NCI-H345 treated with DMSO at 0.1 percent for 48 hours (cell line): ENCODE measurements at regions not wholly inside any gene's neighbourhood (a gene's known extent, or its start where the extent isn't known, plus 50 kb on each side); places are given as distances from the start of the nearest gene placed in this dataset.

Experiments
- DNase-seq: peaks from one replicate; lab custom pipeline; 2025; ENCODE audit not compliant: unreplicated experiment; lab: John Stamatoyannopoulos, UW

DNA sequence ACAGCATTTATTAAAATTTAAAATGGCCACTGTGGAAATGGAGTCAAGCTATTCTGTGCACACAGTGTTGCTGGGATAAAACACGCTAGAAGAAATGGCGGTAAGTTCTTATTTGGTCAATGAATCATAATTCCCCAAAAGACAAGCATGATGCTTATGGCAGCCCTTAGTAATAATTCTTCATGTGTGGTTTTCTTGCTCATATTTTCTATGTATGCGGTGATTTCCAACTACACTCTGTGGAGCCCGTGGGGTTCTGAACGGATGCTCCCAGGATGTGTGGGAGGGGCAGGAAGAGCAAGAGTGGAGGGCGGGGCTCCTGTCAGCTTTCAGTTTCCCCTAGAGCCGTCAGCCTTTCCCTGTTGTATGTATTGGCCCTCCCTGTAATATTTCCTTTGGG lies 91.7 kb upstream of the RMDN2 start:
- no peak for DNase-seq

DNA sequence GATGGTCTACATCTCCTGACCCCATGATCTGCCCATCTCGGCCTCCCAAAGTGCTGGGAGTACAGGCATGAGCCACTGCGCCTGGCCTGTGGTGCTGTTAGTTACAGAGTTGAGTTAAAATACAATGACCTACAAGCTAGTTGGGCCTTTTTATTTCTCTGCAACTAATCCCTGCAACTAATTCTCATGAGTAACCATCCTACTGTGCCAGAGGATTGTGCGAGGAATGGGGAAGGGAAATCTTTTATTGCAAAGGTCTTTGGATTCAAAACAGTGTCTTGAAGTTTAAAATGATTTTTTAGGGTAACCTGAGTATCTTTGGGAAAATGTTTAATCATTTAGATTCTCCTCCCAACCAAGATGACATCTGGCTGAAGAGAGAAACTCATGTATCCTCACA lies 88.8 kb upstream of the RMDN2 start:
- DNase-seq = no peak

DNA sequence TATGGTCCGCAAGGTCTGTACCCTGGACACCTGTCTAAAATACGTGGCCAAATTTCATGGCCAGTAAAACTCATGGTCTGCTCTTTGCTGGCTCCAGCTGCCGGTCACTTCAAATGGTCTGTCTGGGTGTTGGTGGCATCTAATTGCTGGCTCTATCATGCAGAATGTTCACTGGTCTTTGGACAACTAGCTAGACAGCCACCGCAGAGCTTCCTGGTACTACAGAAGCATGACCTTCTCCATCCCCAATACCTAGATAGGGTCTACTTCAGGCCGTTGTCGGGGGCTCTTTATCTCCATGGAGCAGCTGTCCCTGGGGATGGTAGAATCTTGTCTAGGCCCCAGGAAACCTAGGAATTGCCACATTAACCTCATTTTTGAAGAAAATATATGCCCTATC lies 88.4 kb upstream of the RMDN2 start:
- DNase-seq = no peak

DNA sequence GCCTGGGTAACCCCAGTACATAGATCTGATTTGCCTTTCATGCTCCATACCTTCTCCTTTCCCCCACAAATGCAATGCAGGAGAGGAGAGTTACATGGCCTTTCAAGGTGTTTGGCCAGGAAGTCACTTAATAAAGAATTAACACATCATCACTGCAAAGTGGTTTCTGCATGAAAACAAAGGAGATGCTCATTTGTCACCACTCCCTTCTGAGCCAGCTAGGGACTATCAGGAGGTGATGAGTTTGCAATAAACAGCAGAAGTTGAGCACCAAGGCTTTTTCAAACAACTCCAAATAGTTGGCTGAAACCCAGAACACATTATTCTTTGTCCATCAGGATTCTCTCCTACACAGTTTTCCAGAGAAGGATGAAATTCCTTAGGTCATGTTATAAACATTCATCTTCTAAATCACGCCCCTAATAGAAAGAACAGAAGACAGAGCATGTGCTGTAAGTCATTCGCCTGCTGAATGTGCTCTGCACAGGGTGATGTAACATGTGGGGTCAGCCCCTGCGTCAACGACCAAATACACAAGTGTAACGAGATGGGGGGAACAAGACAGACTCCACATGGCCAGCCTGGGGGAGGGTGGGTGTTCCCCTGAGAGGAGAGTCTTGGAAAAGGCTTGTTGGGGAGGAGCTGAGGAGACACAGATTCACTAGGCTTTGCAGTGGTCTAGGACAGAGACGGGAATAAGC lies 87.3 kb upstream of the RMDN2 start:
- DNase-seq = no peak

DNA sequence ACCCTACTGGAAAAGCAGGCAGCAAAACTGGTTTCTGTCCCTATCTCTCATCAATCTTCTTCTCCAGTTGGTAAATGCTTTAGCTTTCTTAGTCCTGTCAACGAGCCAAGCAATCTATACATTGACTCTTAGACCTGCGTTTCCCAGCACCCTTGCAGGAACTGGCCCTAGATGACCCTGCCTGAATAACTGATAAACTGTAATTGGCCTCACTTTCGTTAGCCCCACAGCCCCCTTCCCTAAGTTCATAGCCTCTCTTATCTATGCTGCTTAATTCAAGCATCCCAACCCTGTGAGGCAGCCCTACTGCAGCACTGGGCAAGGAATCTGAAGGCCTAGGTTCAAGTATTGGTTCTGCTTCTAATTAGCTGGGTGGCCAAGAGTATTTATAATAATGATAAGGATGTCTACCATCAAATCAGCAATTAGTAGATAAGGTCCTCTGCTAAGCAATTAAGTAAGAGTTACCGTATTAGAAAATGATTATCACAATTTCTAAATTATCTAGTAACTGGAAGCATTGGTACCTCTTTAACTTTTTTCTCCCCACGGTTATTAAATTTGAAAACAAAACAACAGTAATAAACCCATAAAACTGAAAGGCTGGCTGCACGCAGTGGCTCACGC lies 86.4 kb upstream of the RMDN2 start:
- DNase-seq = no peak

DNA sequence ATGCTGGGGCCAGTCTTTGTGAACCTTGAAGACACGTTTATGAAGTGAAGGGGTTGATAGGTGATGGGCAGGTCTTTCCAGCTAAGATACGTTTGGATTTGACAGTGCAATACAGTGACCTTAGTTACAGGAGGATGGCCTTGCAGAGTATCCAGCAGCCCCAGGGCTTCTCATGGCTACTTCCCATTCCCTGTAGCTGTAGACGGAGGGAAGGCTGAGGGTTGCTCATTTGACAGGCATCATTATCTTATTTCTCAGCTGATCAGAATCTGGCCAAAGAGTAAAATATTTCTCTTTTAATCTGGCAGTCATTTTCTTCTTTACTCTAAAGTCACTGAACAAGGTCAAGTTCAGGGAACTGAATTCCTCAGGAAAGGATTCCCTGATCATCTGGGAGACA lies 85.1 kb upstream of the RMDN2 start:
- DNase-seq = no peak

DNA sequence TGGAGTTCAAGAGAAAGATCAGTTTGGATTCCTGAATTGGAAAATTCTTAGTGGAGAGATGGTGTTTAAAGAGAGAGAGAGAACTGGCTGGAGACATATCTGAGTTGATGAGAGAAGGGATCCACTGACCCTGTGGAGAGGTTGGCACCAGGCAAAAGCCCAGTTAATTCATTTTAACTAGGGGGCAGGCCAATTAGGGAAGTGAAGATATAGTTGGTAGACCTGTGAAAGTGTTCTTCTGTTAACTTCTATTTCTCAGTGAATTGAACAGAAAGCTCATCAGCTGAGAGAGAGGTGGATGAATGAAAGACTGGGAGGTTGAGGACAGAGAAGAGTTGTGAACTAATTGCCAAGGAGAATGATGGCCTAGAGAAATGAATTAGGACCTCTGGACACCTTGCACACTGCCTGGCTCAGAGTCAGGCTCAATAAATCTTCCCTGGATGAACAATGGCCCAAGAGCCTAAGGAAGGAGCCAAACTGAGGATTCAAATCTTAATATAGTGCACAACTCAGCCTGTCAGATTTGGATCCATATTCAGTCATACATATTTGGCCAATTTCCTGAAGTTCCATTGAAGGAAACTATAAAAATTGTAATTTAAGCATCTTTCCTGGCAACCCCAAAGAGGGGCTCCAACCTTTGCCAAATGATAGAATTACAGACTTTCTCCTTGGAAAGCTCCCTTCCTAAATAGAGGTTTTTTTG lies 82.2 kb upstream of the RMDN2 start:
- no peak for DNase-seq

DNA sequence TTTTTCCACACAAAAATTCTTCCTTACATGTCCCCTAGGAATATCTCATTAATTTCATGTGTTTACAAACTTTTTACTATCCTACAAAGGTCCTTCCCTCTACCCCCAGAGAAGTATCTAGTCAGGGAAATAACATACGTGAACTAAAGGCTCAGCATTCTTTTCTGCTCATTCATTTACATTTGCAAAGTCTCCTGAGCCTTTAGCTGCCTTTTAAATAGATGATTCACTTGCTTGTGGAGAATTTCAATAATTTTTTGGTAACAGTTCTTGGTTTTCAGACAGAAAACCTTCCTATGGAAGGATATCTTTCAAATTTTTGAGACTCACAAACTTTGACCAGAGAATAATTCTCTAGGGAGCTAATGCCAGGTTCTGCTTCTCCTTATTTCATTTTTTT lies 81.5 kb upstream of the RMDN2 start:
- no peak for DNase-seq

DNA sequence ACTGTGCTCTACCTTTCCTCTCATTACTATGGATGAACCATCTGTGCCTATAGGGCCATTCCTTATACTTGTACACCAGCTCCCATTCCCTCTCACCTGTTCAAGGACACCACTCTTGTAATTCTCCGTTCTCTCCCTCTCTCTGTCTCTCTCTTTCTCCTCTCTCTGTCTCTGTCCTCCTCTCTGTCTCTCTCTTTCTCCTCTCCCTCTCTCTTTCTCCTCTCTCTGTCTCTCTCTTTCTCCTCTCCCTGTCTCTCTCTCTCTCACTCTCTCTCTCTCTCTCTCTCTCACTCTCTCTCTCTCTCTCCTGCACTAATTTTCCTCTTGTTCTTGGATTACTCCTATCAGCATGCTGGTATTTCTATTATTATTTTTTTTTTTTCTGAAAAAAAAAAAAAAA lies 78.9 kb upstream of the RMDN2 start:
- DNase-seq = no peak

DNA sequence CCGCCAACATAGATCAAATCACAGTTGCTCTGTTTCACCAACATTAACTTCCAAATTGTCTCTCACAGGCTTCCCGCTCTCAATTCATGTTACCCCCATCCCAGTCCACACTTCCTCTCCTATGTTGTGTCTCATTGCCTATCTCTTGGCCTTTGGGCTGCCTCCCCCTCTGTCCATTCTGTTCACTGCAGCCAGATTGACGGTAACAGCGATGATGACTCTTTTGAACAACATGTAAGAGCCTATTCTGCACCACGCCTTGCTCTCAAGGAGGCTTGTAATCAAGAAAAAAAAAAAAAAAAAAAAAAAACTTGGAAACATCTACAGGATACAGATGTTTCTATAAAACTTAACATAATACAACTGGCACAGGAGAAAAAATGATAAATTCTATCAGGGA lies 77.3 kb upstream of the RMDN2 start:
- DNase-seq = no peak

DNA sequence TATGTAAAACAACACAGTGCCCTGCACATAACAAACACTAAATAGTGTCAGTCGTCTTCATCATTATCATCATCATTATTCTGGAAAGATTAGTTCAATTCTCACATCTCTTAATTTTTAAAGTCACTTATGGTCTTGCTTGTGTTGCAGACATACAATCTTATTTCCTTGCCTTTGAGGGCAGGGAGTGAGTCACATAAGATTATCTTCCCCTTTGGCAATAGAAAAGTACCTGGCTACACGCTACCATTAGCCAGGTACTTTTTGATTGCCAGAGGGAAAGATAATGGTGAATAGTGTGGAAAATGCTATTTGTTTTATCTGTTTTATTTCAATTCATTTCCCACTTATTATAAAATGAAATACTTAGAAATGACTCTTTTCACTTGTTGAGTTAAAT lies 76.6 kb upstream of the RMDN2 start:
- DNase-seq = no peak

DNA sequence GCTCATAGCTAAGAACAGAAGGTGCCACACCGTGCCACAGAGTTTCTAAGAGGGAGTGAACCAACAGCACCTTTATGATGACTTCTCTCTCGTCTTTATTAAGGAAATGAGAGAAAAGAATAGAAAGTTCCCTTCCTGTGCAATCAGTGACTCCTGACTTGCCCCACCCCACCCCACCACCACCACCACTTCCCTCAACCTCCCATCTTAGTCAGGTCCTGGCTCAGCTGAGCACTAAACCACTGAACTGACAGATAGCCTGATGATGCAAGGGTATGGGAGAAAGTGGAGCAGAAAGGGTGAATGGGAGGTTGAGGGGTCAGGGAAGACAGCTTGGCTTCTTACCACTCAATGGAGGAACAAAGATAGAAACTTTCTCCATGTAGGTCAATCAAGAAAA lies 75.2 kb upstream of the RMDN2 start:
- no peak for DNase-seq

DNA sequence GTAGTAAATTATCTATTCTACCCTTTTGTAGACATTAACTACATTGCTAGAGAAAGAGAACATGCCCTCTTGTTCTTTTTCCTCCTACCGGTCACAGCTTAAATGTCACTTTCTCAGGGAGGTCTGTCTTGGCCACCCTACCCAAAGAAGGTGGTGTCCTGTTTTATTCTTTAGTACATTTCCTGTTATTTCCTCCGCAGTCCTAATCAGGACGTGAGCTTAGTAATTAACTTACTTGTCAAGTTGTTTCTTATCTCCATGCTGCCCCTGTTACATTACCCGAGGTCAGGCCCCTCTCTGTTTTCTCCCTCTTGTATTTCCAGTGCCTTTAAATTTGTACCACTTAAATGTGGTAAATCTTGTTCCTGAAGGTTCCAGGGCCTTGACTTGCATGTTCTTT lies 73.7 kb upstream of the RMDN2 start:
- no peak for DNase-seq

DNA sequence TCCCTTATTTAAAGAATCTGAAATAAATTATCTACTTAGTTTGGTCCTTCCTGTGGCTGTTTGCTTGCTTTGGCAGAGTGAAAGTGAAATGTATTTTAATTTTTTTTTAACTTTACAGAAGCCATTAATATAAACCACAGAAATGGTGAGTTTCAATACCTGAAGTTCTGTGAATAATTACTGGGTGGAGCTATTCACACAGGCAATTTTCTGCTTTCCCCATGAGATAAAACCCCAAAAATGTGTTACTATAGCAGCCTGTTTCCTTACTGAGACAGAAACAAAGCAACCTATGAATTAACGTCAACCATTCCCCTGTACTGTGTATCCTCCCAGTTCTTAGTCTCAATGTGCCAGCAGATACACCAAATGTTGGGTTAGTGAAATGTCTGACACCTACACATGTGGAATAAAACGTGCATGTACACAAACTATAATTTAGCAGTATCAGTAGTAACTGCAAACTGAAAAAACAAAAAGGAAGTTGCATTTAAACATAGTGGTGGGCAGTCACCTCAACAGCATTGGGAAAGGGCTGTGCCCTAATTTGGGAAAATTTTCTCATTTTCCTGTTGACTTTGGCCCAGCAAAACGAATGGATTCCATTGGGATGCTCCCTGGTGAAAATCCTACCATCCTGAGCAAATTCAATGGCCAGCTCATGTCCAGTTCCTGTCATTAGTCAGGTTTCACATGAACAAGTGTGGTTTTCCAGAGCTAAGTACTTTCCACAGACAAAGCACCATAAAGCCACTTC lies 73.1 kb upstream of the RMDN2 start:
- DNase-seq = no peak

DNA sequence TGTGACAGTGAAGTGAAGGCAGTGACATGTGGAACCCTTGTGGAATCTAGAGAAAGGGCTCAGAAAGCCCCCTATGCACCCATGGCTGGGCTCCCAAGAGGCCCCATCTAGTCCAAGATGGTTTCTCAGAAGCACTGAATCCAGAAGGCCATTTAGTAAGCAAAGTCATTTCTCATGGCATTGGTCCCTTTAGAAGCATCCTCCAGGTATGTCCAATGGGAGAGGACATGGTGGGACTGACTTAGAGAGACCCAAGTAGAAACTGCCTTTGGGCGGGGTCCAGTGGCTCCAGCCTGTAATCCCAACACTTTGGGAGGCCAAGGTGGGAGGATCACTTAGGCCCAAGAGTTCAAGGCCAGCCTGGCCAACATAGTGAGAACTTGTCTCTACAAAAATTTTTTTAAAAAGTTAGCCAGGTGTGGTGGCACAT lies 72.5 kb upstream of the RMDN2 start:
- DNase-seq = no peak

DNA sequence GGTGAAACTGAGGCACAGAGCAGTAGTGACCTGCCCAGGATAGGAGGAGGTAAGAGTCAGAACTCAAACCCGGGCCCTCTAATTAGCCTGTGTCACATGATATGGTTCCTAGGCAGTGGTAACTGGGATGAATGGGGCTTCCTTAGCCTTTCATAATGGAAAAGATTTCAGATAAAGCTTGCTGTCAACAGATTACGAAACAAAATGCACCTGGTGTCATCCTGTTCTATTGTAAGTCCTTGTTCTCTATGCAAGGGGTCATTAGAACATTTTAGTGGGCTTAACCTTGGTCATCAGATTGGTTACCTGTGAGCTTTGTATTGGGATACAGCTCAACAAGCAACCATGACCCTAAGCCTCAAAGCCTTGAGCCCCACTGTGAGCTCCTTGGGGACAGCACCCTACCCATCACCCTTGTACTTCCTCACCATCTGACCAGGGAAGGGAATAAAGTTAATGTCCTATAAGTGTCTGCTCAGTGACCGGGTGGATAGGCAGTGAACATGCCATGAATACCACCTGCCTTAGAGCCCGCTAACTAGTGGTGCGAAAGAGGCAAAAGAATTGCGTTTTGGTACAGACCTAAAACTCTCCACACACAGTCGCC lies 70.3 kb upstream of the RMDN2 start:
- DNase-seq = no peak

DNA sequence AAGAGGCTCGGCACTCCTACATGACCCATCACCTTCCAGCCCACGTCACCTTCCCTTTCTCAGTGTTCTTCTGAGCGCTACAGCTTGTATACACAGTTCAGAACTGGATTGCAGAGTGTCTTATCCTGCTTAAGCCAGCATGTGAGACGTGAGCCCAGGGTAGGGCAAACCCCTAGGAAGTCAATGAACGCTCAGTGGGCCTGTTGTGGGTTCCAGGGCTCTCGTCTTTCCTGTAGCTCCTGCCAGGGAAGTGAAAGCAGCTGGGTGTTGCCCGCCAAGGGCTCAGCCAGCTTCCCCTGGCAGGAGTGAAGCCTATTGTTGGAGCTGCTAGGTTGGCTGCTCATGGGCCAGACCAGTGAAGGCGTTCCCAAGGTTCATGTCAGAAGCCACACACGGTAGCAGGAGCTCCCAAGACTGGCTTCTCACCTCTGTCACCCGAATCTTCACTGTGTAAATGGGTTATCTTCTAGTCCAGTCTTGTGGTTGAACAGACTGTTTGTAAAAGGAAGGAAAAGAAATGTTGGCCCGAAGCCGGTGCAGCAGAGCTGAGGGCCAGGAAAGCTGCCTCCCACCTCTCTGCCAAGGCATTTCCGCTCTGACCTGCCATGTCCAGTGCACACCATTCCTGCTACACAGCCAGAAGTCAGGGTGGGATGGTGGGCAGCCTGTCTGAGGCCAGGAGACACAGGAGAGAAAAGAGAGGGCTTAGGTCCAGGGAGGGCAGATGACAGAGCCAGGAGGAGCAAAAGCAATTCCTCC lies 69.6 kb upstream of the RMDN2 start:
- no peak for DNase-seq

DNA sequence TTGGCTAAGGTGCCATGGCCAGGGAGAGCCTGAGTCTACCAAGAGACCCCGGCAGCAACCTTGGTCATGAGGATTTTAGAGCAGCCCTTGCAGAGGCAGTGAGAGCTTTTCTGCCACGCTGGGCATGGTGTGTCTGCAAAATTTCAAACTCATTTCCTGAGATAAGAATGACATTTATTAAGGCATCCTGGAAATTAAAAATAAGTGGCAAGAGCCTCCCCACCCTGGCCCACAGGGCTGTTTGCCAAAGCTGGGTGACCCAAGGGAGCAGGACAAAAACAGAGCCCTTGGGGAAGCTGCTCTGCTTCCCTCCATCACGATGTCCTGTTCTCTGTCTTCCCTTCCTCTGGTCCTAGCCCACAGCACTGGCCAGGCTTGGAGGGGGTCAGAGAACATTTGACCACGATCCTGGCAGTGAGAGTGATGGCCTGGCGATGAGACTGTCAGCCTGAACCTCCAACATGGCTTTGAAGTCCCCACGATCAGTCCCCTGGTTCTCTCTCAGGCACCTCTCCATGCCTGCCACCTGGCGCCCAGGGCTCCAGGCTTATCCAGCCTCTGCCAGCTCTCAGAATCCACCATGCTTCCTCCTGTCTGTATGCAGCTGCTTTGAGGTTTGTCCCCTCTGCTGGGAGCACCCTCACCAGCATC lies 68.9 kb upstream of the RMDN2 start:
- DNase-seq = no peak

DNA sequence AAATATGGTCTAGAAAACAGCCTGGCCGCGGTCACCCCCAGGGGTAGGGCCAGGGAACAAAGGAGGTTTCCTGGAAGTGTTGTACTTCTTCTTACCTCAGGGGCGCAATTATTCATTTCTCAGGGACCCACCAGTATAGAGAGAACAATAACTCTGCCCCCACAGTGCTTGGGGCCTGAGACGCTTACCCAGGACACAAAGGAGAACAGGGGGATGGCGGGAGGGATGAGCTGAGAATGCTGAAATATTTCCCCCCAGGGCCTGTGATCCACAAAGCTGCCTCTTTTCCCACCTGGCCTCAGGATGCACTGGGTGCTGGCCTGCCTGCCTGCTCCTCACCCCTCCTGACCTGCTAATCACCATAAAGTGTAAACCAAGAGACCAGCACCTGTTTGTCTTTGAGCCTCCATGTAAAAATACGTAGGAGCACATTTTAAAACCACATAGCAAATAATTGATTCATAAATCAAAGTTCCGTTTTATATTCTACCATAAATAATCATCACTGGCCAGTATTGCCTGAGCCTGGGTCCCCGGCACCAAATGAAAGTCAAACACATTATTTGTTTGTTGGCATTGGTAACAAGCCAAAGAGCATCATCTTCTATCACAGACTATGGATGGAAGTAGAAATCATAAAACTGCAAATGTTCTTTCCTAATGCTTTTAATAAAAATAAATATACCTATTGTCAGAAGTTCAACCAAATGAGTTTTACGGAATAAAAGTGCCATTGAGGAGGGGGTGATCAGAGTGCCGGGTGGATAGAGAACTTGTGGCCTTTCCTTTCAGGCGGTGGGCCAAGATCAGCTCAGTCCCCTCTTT lies 67.3 kb upstream of the RMDN2 start:
- no peak for DNase-seq
